Activated CD4-positive, CD25-positive, alpha-beta regulatory T cell treated with anti-CD3 and anti-CD28 coated beads, Interleukin-2, amount 50 U/mL, for 16 hours (primary cell): ENCODE measurements at regions not wholly inside any gene's neighbourhood (a gene's known extent, or its start where the extent isn't known, plus 50 kb on each side); places are given as distances from the start of the nearest gene placed in this dataset.
"Not testable (repeated sequence)": the region's sequence is repeated elsewhere in the genome, so short reads cannot be mapped to it uniquely, and the experiment has no call there.

Experiments used
- DNase-seq: peaks from one replicate; pipeline ENCODE4 v3.0.0-alpha.2; 2020; ENCODE audit warnings: low read depth, low spot score

GRCh38 chr5:2533848-2534247, 217.6 kb downstream of the IRX2 start:
- DNase-seq = not testable (repeated sequence)

- DNase-seq = no peak
Observed at GRCh38 chr5:2532809-2533208, 218.7 kb downstream of the IRX2 start.

GRCh38 chr5:2531318-2531717, 220.2 kb downstream of the IRX2 start:
- no peak for DNase-seq

GRCh38 chr5:2530609-2531008, 220.9 kb downstream of the IRX2 start:
- no peak for DNase-seq

GRCh38 chr5:2529371-2530092, 221.9 kb downstream of the IRX2 start:
- no peak for DNase-seq

GRCh38 chr5:2525351-2525750, 226.1 kb downstream of the IRX2 start:
- no peak for DNase-seq

GRCh38 chr5:2524620-2525019, 226.9 kb downstream of the IRX2 start:
- DNase-seq = no peak

GRCh38 chr5:2523180-2523579, 228.3 kb downstream of the IRX2 start:
- DNase-seq = no peak

GRCh38 chr5:2522372-2522771, 229.1 kb downstream of the IRX2 start:
- no peak for DNase-seq

- no peak for DNase-seq
Observed at GRCh38 chr5:2519153-2519552, 232.3 kb downstream of the IRX2 start.

- DNase-seq = no peak
Observed at GRCh38 chr5:2517451-2517850, 234.0 kb downstream of the IRX2 start.

- no peak for DNase-seq
Observed at GRCh38 chr5:2515180-2515764, 236.2 kb downstream of the IRX2 start.

- DNase-seq = no peak
Observed at GRCh38 chr5:2514484-2514883, 237.0 kb downstream of the IRX2 start.

- DNase-seq = no peak
Observed at GRCh38 chr5:2511706-2512105, 239.8 kb downstream of the IRX2 start.

- DNase-seq = no peak
Observed at GRCh38 chr5:2511126-2511525, 240.4 kb downstream of the IRX2 start.

GRCh38 chr5:2509527-2509926, 241.9 kb downstream of the IRX2 start:
- no peak for DNase-seq

- no peak for DNase-seq
Observed at GRCh38 chr5:2508514-2508913, 243.0 kb downstream of the IRX2 start.

GRCh38 chr5:2507611-2508010, 243.9 kb downstream of the IRX2 start:
- no peak for DNase-seq

- no peak for DNase-seq
Observed at GRCh38 chr5:2506603-2507002, 244.9 kb downstream of the IRX2 start.

GRCh38 chr5:2505217-2505616, 246.3 kb downstream of the IRX2 start:
- no peak for DNase-seq

- no peak for DNase-seq
Observed at GRCh38 chr5:2502970-2503594, 248.4 kb downstream of the IRX2 start.

GRCh38 chr5:2499917-2500316, 251.6 kb downstream of the IRX2 start:
- DNase-seq = no peak

GRCh38 chr5:2496891-2497290, 254.6 kb downstream of the IRX2 start:
- no peak for DNase-seq
